CD14-positive monocyte (primary cell): ENCODE measurements at regions not wholly inside any gene's neighbourhood (a gene's known extent, or its start where the extent isn't known, plus 50 kb on each side); places are given as distances from the start of the nearest gene placed in this dataset.

ENCODE experiments used
- DNase-seq, 3 donors: peaks; one replicate each; pipeline ENCODE4 v3.0.0-alpha.2; 2011 to 2022
- H2AFZ ChIP-seq: 2 replicates; pipeline ENCODE4 v1.6.0; 2012; ENCODE audit warnings: mild to moderate bottlenecking, low read depth, low read length, inconsistent platforms; ENCODE audit not compliant: insufficient read depth, poor library complexity, severe bottlenecking
- H3K27ac ChIP-seq, 2 donors: 1 replicate in 1 of 2; 2 replicates in 1 of 2; pipeline ENCODE4 v1.5.1; 2012 to 2013; ENCODE audit warnings: low read length in 2 of 2, control low read depth in 1 of 2, inconsistent platforms in 1 of 2, low read depth in 1 of 2, mild to moderate bottlenecking in 1 of 2
- H3K27me3 ChIP-seq, 2 donors: one replicate each; pipeline versions ENCODE4 v1.6.0 to v1.6.1; 2011 to 2013; ENCODE audit warnings: low read length in 2 of 2; ENCODE audit not compliant: control insufficient read depth in 2 of 2, insufficient read depth in 2 of 2
- H3K36me3 ChIP-seq, 2 donors: replicated peaks in 1 of 2; 1 replicate in 1 of 2; 2 replicates in 1 of 2; pipeline versions ENCODE4 v1.5.1 to v1.6.1; 2012 to 2013; ENCODE audit warnings: low read length in 2 of 2, control low read depth in 1 of 2, inconsistent platforms in 1 of 2, mild to moderate bottlenecking in 1 of 2; ENCODE audit not compliant: insufficient read depth in 2 of 2, control insufficient read depth in 1 of 2
- H3K4me1 ChIP-seq, 2 donors: 1 replicate in 1 of 2; 2 replicates in 1 of 2; pipeline versions ENCODE4 v1.5.1 to v1.6.1; 2012 to 2013; ENCODE audit warnings: low read length in 2 of 2, control low read depth in 1 of 2, inconsistent platforms in 1 of 2, mild to moderate bottlenecking in 1 of 2, moderate library complexity in 1 of 2; ENCODE audit not compliant: insufficient read depth in 2 of 2, control insufficient read depth in 1 of 2
- H3K4me2 ChIP-seq: replicated peaks from 2 replicates; pipeline ENCODE3; 2012; ENCODE audit warnings: low read length, moderate library complexity, mild to moderate bottlenecking; ENCODE audit not compliant: poor library complexity, severe bottlenecking; ENCODE audit errors: extremely low read depth
- H3K4me3 ChIP-seq, 3 experiments: fragments of 200-600 bp in 1 of 3; sonication (generic) in 1 of 3; replicated peaks in 1 of 3; 1 replicate in 2 of 3; 2 replicates in 1 of 3; pipeline ENCODE4 v1.5.1; 2011 to 2013; ENCODE audit warnings: low read length in 3 of 3, mild to moderate bottlenecking in 3 of 3, control low read depth in 2 of 3, low read depth in 2 of 3, inconsistent platforms in 1 of 3, moderate library complexity in 1 of 3
- H3K79me2 ChIP-seq: 2 replicates; pipeline ENCODE4 v1.6.0; 2012; ENCODE audit warnings: mild to moderate bottlenecking, control low read depth, inconsistent platforms, low read length, moderate library complexity; ENCODE audit not compliant: insufficient read depth
- H3K9ac ChIP-seq: 2 replicates; pipeline ENCODE4 v1.6.0; 2017; ENCODE audit warnings: low read length, mild to moderate bottlenecking; ENCODE audit not compliant: insufficient read depth, poor library complexity, severe bottlenecking
- H3K9me3 ChIP-seq, 2 donors: replicated peaks in 1 of 2; 1 replicate in 1 of 2; 2 replicates in 1 of 2; pipeline versions ENCODE4 v1.5.1 to v1.6.1; 2012 to 2013; ENCODE audit warnings: low read length in 2 of 2, control low read depth in 1 of 2; ENCODE audit not compliant: control insufficient read depth in 1 of 2, insufficient read depth in 1 of 2
- H4K20me1 ChIP-seq: 2 replicates; pipeline ENCODE4 v1.6.0; 2012; ENCODE audit warnings: mild to moderate bottlenecking, low read length, control low read depth, moderate library complexity; ENCODE audit not compliant: insufficient read depth
- H3K27ac Mint-ChIP-seq, 7 donors: one replicate each; pipeline ENCODE4 v1.8.0; 2020; ENCODE audit warnings: mild to moderate bottlenecking in 7 of 7, mixed read lengths in 7 of 7, moderate library complexity in 6 of 7, inconsistent platforms in 2 of 7
- H3K27me3 Mint-ChIP-seq, 3 donors: one replicate each; pipeline ENCODE4 v1.8.0; 2021 to 2022; ENCODE audit warnings: low read depth in 3 of 3, mild to moderate bottlenecking in 3 of 3, mixed read lengths in 3 of 3, moderate library complexity in 3 of 3, inconsistent platforms in 1 of 3
- H3K36me3 Mint-ChIP-seq, 2 donors: one replicate each; pipeline ENCODE4 v1.8.0; 2020; ENCODE audit warnings: mixed read lengths in 2 of 2, inconsistent platforms in 1 of 2, mild to moderate bottlenecking in 1 of 2
- H3K4me1 Mint-ChIP-seq: one replicate; pipeline ENCODE4 v1.8.0; 2020; ENCODE audit warnings: mild to moderate bottlenecking, mixed read lengths
- H3K4me3 Mint-ChIP-seq, 2 donors: one replicate each; pipeline ENCODE4 v1.8.0; 2020; ENCODE audit warnings: mild to moderate bottlenecking in 2 of 2, mixed read lengths in 2 of 2, moderate library complexity in 1 of 2
- H3K9me3 Mint-ChIP-seq, 7 donors: one replicate each; pipeline ENCODE4 v1.8.0; 2020 to 2022; ENCODE audit warnings: mixed read lengths in 7 of 7, mild to moderate bottlenecking in 6 of 7, moderate library complexity in 6 of 7, inconsistent platforms in 2 of 7
- CTCF ChIP-seq: fragments of 200-600 bp; IDR thresholded peaks from one replicate; pipeline ENCODE4 v1.8.0; 2022; ENCODE audit warnings: antibody characterized with exemption, mild to moderate bottlenecking
- WGBS: methylation state at CpG from one replicate; pipeline ENCODE4 v1.1.5; 2013; ENCODE audit warnings: missing lambda C conversion rate; ENCODE audit not compliant: insufficient coverage; 5-methylcytosine and 5-hydroxymethylcytosine counted together
- intact Hi-C, 2 donors: fragments of 100-400 bp; cut with micrococcal nuclease; formaldehyde crosslinking; loops; one replicate each; pipeline versions ENCODE4 v1.15.0 to v1.15.1; 2023

GRCh38 chr2:71748227-71748626 lies 294.9 kb downstream of the DYSF start:
- Histone ChIP-seq H3K4me3 (no peak overlapping the region), H3K9ac (no peak overlapping the region), H3K4me2 (no peak overlapping the region), H3K27ac (no peak overlapping the region), H3K79me2 (no peaks in the 10 kb centered on the region), H4K20me1 (no peaks in the 10 kb centered on the region), H3K36me3 (no peaks in the 10 kb centered on the region), H3K4me1 (no peaks in the 10 kb centered on the region), H2AFZ (no peak overlapping the region), H3K27me3 (peaks cover 0 to 4% of the 10 kb centered on the region in 2 donors), H3K9me3 (peaks cover 3 to 10% of the 10 kb centered on the region in 2 donors)
- TF ChIP-seq CTCF, result no peak
- intact Hi-C loops, result no loop called here
- WGBS, result 80% methylated on average over 2 of the region's 5 CpGs
- Mint-ChIP-seq H3K4me3 (no peak overlapping the region), H3K27me3 (peaks cover 0 to 9% (median 9%) of the 10 kb centered on the region in 3 donors), H3K9me3 (peaks cover 2 to 14% (median 6%) of the 10 kb centered on the region in 7 donors), H3K36me3 (no peaks in the 10 kb centered on the region), H3K27ac (no peak overlapping the region), H3K4me1 (no peaks in the 10 kb centered on the region)
- no peak for DNase-seq

GRCh38 chr2:71747559-71747958 lies 294.2 kb downstream of the DYSF start:
- Mint-ChIP-seq H3K4me1 (no peaks in the 10 kb centered on the region), H3K27ac (no peak overlapping the region), H3K36me3 (no peaks in the 10 kb centered on the region), H3K27me3 (peaks cover 0 to 11% (median 9%) of the 10 kb centered on the region in 3 donors), H3K9me3 (peaks cover 2 to 14% (median 6%) of the 10 kb centered on the region in 7 donors), H3K4me3 (no peak overlapping the region)
- peaks cover 0 to 4% of the 10 kb centered on the region in 2 donors for H3K27me3 ChIP-seq
- no peaks in the 10 kb centered on the region for H4K20me1 ChIP-seq
- H3K4me2 ChIP-seq, result no peak overlapping the region
- H3K4me3 ChIP-seq, result no peak overlapping the region
- H3K27ac ChIP-seq, result no peak overlapping the region
- intact Hi-C loops, result no loop called here
- no peaks in the 10 kb centered on the region for H3K36me3 ChIP-seq
- no peaks in the 10 kb centered on the region for H3K79me2 ChIP-seq
- H3K9me3 ChIP-seq, result peaks cover 3 to 10% of the 10 kb centered on the region in 2 donors
- no peak overlapping the region for H2AFZ ChIP-seq
- H3K9ac ChIP-seq, result no peak overlapping the region
- no peaks in the 10 kb centered on the region for H3K4me1 ChIP-seq
- DNase-seq, result no peak
- WGBS, result 83% methylated on average over 2 of the region's 4 CpGs
- no peak for TF ChIP-seq CTCF
